Activated CD8-positive, alpha-beta memory T cell treated with anti-CD3 and anti-CD28 coated beads, Interleukin-2, amount 10 ng/mL, durations not matched to agents 7 days and 5 days (primary cell): ENCODE measurements at regions not wholly inside any gene's neighbourhood (a gene's known extent, or its start where the extent isn't known, plus 50 kb on each side); places are given as distances from the start of the nearest gene placed in this dataset.

ENCODE experiments used
- ATAC-seq: fragments of 150-1000 bp; cut with Tn5 transposase; one replicate; pipeline ENCODE4 v1.10.0; 2021; ENCODE audit warnings: moderate library complexity
- CTCF ChIA-PET: fragments of 350-600 bp; sonication (Branson Sonifier 250); formaldehyde crosslinking; loops from one replicate; lab custom pipeline; 2021; ENCODE audit warnings: antibody characterized with exemption; lab: Charles Lee
- DNase-seq: peaks from one replicate; pipeline ENCODE4 v3.0.0-alpha.2; 2020
- H3K27ac Mint-ChIP-seq: one replicate; pipeline ENCODE4 v1.8.0; 2021; ENCODE audit warnings: mild to moderate bottlenecking, mixed read lengths
- H3K27me3 Mint-ChIP-seq: one replicate; pipeline ENCODE4 v1.8.0; 2021; ENCODE audit warnings: mixed read lengths
- H3K36me3 Mint-ChIP-seq: one replicate; pipeline ENCODE4 v1.8.0; 2021; ENCODE audit warnings: mild to moderate bottlenecking, mixed read lengths
- H3K4me1 Mint-ChIP-seq: one replicate; pipeline ENCODE4 v1.8.0; 2021; ENCODE audit warnings: mixed read lengths
- H3K4me3 Mint-ChIP-seq: one replicate; pipeline ENCODE4 v1.8.0; 2021; ENCODE audit warnings: mild to moderate bottlenecking, moderate library complexity, mixed read lengths
- H3K9me3 Mint-ChIP-seq: one replicate; pipeline ENCODE4 v1.8.0; 2022; ENCODE audit warnings: low read depth, mixed read lengths

- H3K27me3 Mint-ChIP-seq = no peaks in the 10 kb centered on the region
- ATAC-seq (no peak), DNase-seq (no peak)
- H3K4me1 Mint-ChIP-seq = no peaks in the 10 kb centered on the region
- CTCF ChIA-PET = no interaction called here
- H3K27ac Mint-ChIP-seq = no peak overlapping the region
- H3K9me3 Mint-ChIP-seq = peaks cover 8% of the 10 kb centered on the region
- H3K36me3 Mint-ChIP-seq = no peaks in the 10 kb centered on the region
- no peak overlapping the region for H3K4me3 Mint-ChIP-seq
Measured at GRCh38 chr22:47332246-47332980, 570.0 kb downstream of the TBC1D22A start.

GRCh38 chr22:47331750-47332149, 569.3 kb downstream of the TBC1D22A start:
- CTCF ChIA-PET = no interaction called here
- Mint-ChIP-seq H3K27me3 (no peaks in the 10 kb centered on the region), H3K27ac (no peak overlapping the region), H3K9me3 (peaks cover 8% of the 10 kb centered on the region), H3K36me3 (no peaks in the 10 kb centered on the region), H3K4me3 (no peak overlapping the region), H3K4me1 (no peaks in the 10 kb centered on the region)
- ATAC-seq (no peak), DNase-seq (no peak)

GRCh38 chr22:47329727-47330650, 567.5 kb downstream of the TBC1D22A start:
- no peaks in the 10 kb centered on the region for H3K36me3 Mint-ChIP-seq
- CTCF ChIA-PET = no interaction called here

GRCh38 chr22:47328550-47329243, 566.2 kb downstream of the TBC1D22A start:
- no peaks in the 10 kb centered on the region for H3K36me3 Mint-ChIP-seq
- CTCF ChIA-PET = no interaction called here
- ATAC-seq (no peak), DNase-seq (no peak)
- H3K4me3 Mint-ChIP-seq = no peak overlapping the region
- no peaks in the 10 kb centered on the region for H3K4me1 Mint-ChIP-seq
- H3K9me3 Mint-ChIP-seq = peaks cover 3% of the 10 kb centered on the region
- H3K27me3 Mint-ChIP-seq = no peaks in the 10 kb centered on the region
- no peak overlapping the region for H3K27ac Mint-ChIP-seq

More at GRCh38 chr22:47329727-47330650, 567.5 kb downstream of the TBC1D22A start:
- Mint-ChIP-seq H3K27ac (no peak overlapping the region), H3K4me3 (no peak overlapping the region), H3K4me1 (no peaks in the 10 kb centered on the region), H3K27me3 (no peaks in the 10 kb centered on the region), H3K9me3 (peaks cover 3% of the 10 kb centered on the region)
- DNase-seq (no peak), ATAC-seq (no peak)

- no peaks in the 10 kb centered on the region for H3K4me1 Mint-ChIP-seq
- no peak overlapping the region for H3K4me3 Mint-ChIP-seq
- no peak overlapping the region for H3K27ac Mint-ChIP-seq
- CTCF ChIA-PET = no interaction called here
- ATAC-seq (no peak), DNase-seq (no peak)
- H3K27me3 Mint-ChIP-seq = no peaks in the 10 kb centered on the region
- no peaks in the 10 kb centered on the region for H3K36me3 Mint-ChIP-seq
- peaks cover 3% of the 10 kb centered on the region for H3K9me3 Mint-ChIP-seq
Measured at GRCh38 chr22:47327241-47327640, 564.8 kb downstream of the TBC1D22A start.

- CTCF ChIA-PET = no interaction called here
Measured at GRCh38 chr22:47325249-47325648, 562.8 kb downstream of the TBC1D22A start.

GRCh38 chr22:47324435-47324990, 562.1 kb downstream of the TBC1D22A start:
- Mint-ChIP-seq H3K27ac (no peak overlapping the region), H3K4me3 (no peak overlapping the region), H3K36me3 (no peaks in the 10 kb centered on the region), H3K4me1 (no peaks in the 10 kb centered on the region), H3K9me3 (peaks cover 5% of the 10 kb centered on the region), H3K27me3 (no peaks in the 10 kb centered on the region)
- CTCF ChIA-PET = no interaction called here
- no peak for ATAC-seq
- no peak for DNase-seq

More at GRCh38 chr22:47325249-47325648, 562.8 kb downstream of the TBC1D22A start:
- Mint-ChIP-seq H3K4me1 (no peaks in the 10 kb centered on the region), H3K4me3 (no peak overlapping the region), H3K36me3 (no peaks in the 10 kb centered on the region), H3K27me3 (no peaks in the 10 kb centered on the region), H3K9me3 (peaks cover 3% of the 10 kb centered on the region), H3K27ac (no peak overlapping the region)
- ATAC-seq (no peak), DNase-seq (no peak)

GRCh38 chr22:47323518-47323917, 561.1 kb downstream of the TBC1D22A start:
- H3K36me3 Mint-ChIP-seq = no peaks in the 10 kb centered on the region
- DNase-seq (no peak), ATAC-seq (no peak)
- no peak overlapping the region for H3K4me3 Mint-ChIP-seq
- no peak overlapping the region for H3K27ac Mint-ChIP-seq
- peaks cover 5% of the 10 kb centered on the region for H3K9me3 Mint-ChIP-seq
- H3K4me1 Mint-ChIP-seq = no peaks in the 10 kb centered on the region
- no peaks in the 10 kb centered on the region for H3K27me3 Mint-ChIP-seq
- CTCF ChIA-PET = no interaction called here

GRCh38 chr22:47322854-47323253, 560.4 kb downstream of the TBC1D22A start:
- Mint-ChIP-seq H3K36me3 (no peaks in the 10 kb centered on the region), H3K4me1 (no peaks in the 10 kb centered on the region), H3K27ac (no peak overlapping the region), H3K9me3 (peaks cover 5% of the 10 kb centered on the region), H3K27me3 (no peaks in the 10 kb centered on the region), H3K4me3 (no peak overlapping the region)
- no peak for DNase-seq
- no peak for ATAC-seq
- CTCF ChIA-PET = no interaction called here

GRCh38 chr22:47320560-47320959, 558.1 kb downstream of the TBC1D22A start:
- no peak for DNase-seq
- Mint-ChIP-seq H3K27me3 (peaks cover 1% of the 10 kb centered on the region), H3K4me1 (no peaks in the 10 kb centered on the region), H3K4me3 (no peak overlapping the region), H3K27ac (no peak overlapping the region), H3K9me3 (peaks cover 5% of the 10 kb centered on the region), H3K36me3 (no peaks in the 10 kb centered on the region)
- no peak for ATAC-seq
- CTCF ChIA-PET = no interaction called here

GRCh38 chr22:47318041-47318737, 555.7 kb downstream of the TBC1D22A start:
- ATAC-seq (no peak), DNase-seq (no peak)
- Mint-ChIP-seq H3K9me3 (peaks cover 5% of the 10 kb centered on the region), H3K27ac (no peak overlapping the region), H3K36me3 (no peaks in the 10 kb centered on the region), H3K4me3 (no peak overlapping the region), H3K27me3 (peaks cover 5% of the 10 kb centered on the region), H3K4me1 (no peaks in the 10 kb centered on the region)
- CTCF ChIA-PET = no interaction called here

- H3K27ac Mint-ChIP-seq = no peak overlapping the region
- ATAC-seq = no peak
- H3K4me1 Mint-ChIP-seq = no peaks in the 10 kb centered on the region
- no peak overlapping the region for H3K4me3 Mint-ChIP-seq
- CTCF ChIA-PET = no interaction called here
- H3K36me3 Mint-ChIP-seq = no peaks in the 10 kb centered on the region
- peaks cover 5% of the 10 kb centered on the region for H3K9me3 Mint-ChIP-seq
- peaks cover 7% of the 10 kb centered on the region for H3K27me3 Mint-ChIP-seq
- no peak for DNase-seq
Measured at GRCh38 chr22:47315862-47316419, 553.5 kb downstream of the TBC1D22A start.
